DND-41 (cell line): ENCODE measurements at regions not wholly inside any gene's neighbourhood (a gene's known extent, or its start where the extent isn't known, plus 50 kb on each side); places are given as distances from the start of the nearest gene placed in this dataset.

Experiments
- ATAC-seq: fragments of 200-7000 bp; cut with Tn5 transposase; 3 replicates; pipeline ENCODE4 v1.9.1; 2021; ENCODE audit warnings: low read depth; ENCODE audit not compliant: insufficient read depth
- DNase-seq: peaks from one replicate; pipeline ENCODE4 v3.0.0-alpha.2; 2020
- H2AFZ ChIP-seq: 2 replicates; pipeline ENCODE4 v1.6.0; 2012; ENCODE audit warnings: low read depth, low read length
- H3K27ac ChIP-seq: 2 replicates; pipeline ENCODE4 v1.5.1; 2012; ENCODE audit warnings: low read length, inconsistent platforms
- H3K27me3 ChIP-seq: fragments of 200-600 bp; sonication (generic); 2 replicates; pipeline ENCODE4 v1.6.0; 2012; ENCODE audit warnings: low read length, mild to moderate bottlenecking, inconsistent platforms; ENCODE audit not compliant: insufficient read depth, poor library complexity
- H3K36me3 ChIP-seq: 2 replicates; pipeline ENCODE4 v1.5.1; 2012; ENCODE audit warnings: low read length, inconsistent platforms; ENCODE audit not compliant: insufficient read depth
- H3K4me1 ChIP-seq: 2 replicates; pipeline ENCODE4 v1.5.1; 2012; ENCODE audit warnings: mild to moderate bottlenecking, low read length; ENCODE audit not compliant: insufficient read depth
- H3K4me2 ChIP-seq: 2 replicates; pipeline ENCODE4 v1.6.0; 2012; ENCODE audit warnings: mild to moderate bottlenecking, moderate library complexity, low read length, inconsistent platforms; ENCODE audit not compliant: insufficient read depth
- H3K4me3 ChIP-seq, 2 experiments: fragments of 200-600 bp in 1 of 2; shearing (Covaris generic) in 1 of 2; 2 replicates each; pipeline ENCODE4 v1.5.1; 2012 to 2016; ENCODE audit warnings: inconsistent platforms in 2 of 2, low read length in 2 of 2, mild to moderate bottlenecking in 2 of 2, low read depth in 1 of 2, moderate library complexity in 1 of 2
- H3K79me2 ChIP-seq: 2 replicates; pipeline ENCODE4 v1.6.0; 2012; ENCODE audit warnings: low read length, inconsistent platforms; ENCODE audit not compliant: insufficient read depth
- H3K9ac ChIP-seq: 2 replicates; pipeline ENCODE4 v1.6.0; 2012; ENCODE audit warnings: low read depth, mild to moderate bottlenecking, inconsistent platforms, low read length, moderate library complexity
- H3K9me3 ChIP-seq: 2 replicates; pipeline ENCODE4 v1.5.1; 2012; ENCODE audit warnings: low read length, moderate library complexity, mild to moderate bottlenecking, inconsistent platforms; ENCODE audit not compliant: insufficient read depth, severe bottlenecking
- H4K20me1 ChIP-seq: 2 replicates; pipeline ENCODE4 v1.6.0; 2012; ENCODE audit warnings: low read length; ENCODE audit not compliant: insufficient read depth
- CTCF ChIP-seq: IDR thresholded peaks from 2 replicates; pipeline ENCODE4 v1.5.1; 2012; ENCODE audit warnings: borderline replicate concordance, low read length, moderate library complexity, mild to moderate bottlenecking; ENCODE audit not compliant: poor library complexity, severe bottlenecking; ENCODE audit errors: extremely low read depth
- EZH2 ChIP-seq: IDR thresholded peaks from 3 replicates; pipeline ENCODE4 v1.6.1; 2012; ENCODE audit warnings: borderline replicate concordance, low read depth, mild to moderate bottlenecking, moderate library complexity, low read length, inconsistent platforms; ENCODE audit not compliant: severe bottlenecking

GRCh38 chr4:108351791-108352190 lies 183.1 kb upstream of the LEF1 start:
- peaks cover 82% of the 10 kb centered on the region for H3K4me1 ChIP-seq
- H2AFZ ChIP-seq = no peak overlapping the region
- DNase-seq (no peak), ATAC-seq (no peak)
- H3K36me3 ChIP-seq = no peaks in the 10 kb centered on the region
- no peak overlapping the region for H3K4me2 ChIP-seq
- peaks cover 8% of the 10 kb centered on the region; the same call in 1 of the 2 replicates for H3K79me2 ChIP-seq
- no peak overlapping the region for H3K4me3 ChIP-seq
- H3K9ac ChIP-seq = no peak overlapping the region
- H3K27me3 ChIP-seq = no peaks in the 10 kb centered on the region
- H3K27ac ChIP-seq = no peak overlapping the region
- TF ChIP-seq CTCF (no peak), EZH2 (no peak)
- H4K20me1 ChIP-seq = no peaks in the 10 kb centered on the region
- no peaks in the 10 kb centered on the region for H3K9me3 ChIP-seq

- Histone ChIP-seq H3K4me1 (peaks cover 82% of the 10 kb centered on the region), H3K9me3 (no peaks in the 10 kb centered on the region), H3K27me3 (no peaks in the 10 kb centered on the region), H4K20me1 (no peaks in the 10 kb centered on the region), H3K27ac (peak overlapping the region; percentile 55), H3K4me3 (no peak overlapping the region), H3K36me3 (no peaks in the 10 kb centered on the region), H3K4me2 (no peak overlapping the region), H3K9ac (no peak overlapping the region), H3K79me2 (peaks cover 8% of the 10 kb centered on the region; the same call in 1 of the 2 replicates), H2AFZ (no peak overlapping the region)
- DNase-seq (peak; percentile 49), ATAC-seq (no peak)
- no peak for TF ChIP-seq EZH2
- no peak for TF ChIP-seq CTCF
These were observed 181.6 kb upstream of the LEF1 start for GRCh38 chr4:108350332-108350731.

GRCh38 chr4:108346818-108347210 lies 178.1 kb upstream of the LEF1 start:
- Histone ChIP-seq H3K4me2 (peak overlapping the region; percentile 37), H3K4me1 (peaks cover 66% of the 10 kb centered on the region), H3K4me3 (no peak overlapping the region), H3K9me3 (no peaks in the 10 kb centered on the region), H3K27ac (peak overlapping the region; percentile 87), H3K36me3 (no peaks in the 10 kb centered on the region), H3K9ac (peak overlapping the region; percentile 40), H3K27me3 (no peaks in the 10 kb centered on the region), H2AFZ (no peak overlapping the region), H3K79me2 (no peaks in the 10 kb centered on the region), H4K20me1 (no peaks in the 10 kb centered on the region)
- TF ChIP-seq CTCF (no peak), EZH2 (no peak)
- DNase-seq (no peak), ATAC-seq (no peak)
